ENCODE measurements at regions not wholly inside any gene's neighbourhood (a gene's known extent, or its start where the extent isn't known, plus 50 kb on each side); places are given as distances from the start of the nearest gene placed in this dataset.

GRCh38 chr5:71960195-71960594 lies 147.1 kb upstream of the MAP1B start:
- DNase-seq: no peak
- no peaks in the 10 kb centered on the region for H3K27me3 Mint-ChIP-seq (ENCODE audit: unreplicated experiment)
- no peak for TF ChIP-seq CTCF (IDR thresholded peaks at IDR 0.05; ENCODE audit: partially characterized antibody, unreplicated experiment)
- no peak overlapping the region for H3K4me3 Mint-ChIP-seq (ENCODE audit: unreplicated experiment)
- H3K9me3 Mint-ChIP-seq (ENCODE audit: unreplicated experiment): peaks cover under 1% of the 10 kb centered on the region
- H3K27ac Mint-ChIP-seq (ENCODE audit: unreplicated experiment): no peak overlapping the region
- H3K36me3 Mint-ChIP-seq (ENCODE audit: unreplicated experiment): peaks cover 8% of the 10 kb centered on the region
- H3K4me1 Mint-ChIP-seq (ENCODE audit: low read depth, unreplicated experiment): peaks cover 16% of the 10 kb centered on the region

GRCh38 chr5:71961786-71962185 lies 145.5 kb upstream of the MAP1B start:
- Mint-ChIP-seq H3K9me3 (ENCODE audit: unreplicated experiment) (no peaks in the 10 kb centered on the region), H3K27me3 (ENCODE audit: unreplicated experiment) (no peaks in the 10 kb centered on the region), H3K27ac (ENCODE audit: unreplicated experiment) (no peak overlapping the region), H3K36me3 (ENCODE audit: unreplicated experiment) (peaks cover 13% of the 10 kb centered on the region), H3K4me1 (ENCODE audit: low read depth, unreplicated experiment) (peaks cover 10% of the 10 kb centered on the region), H3K4me3 (ENCODE audit: unreplicated experiment) (no peak overlapping the region)
- DNase-seq: no peak
- TF ChIP-seq CTCF (IDR thresholded peaks at IDR 0.05; ENCODE audit: partially characterized antibody, unreplicated experiment): no peak

GRCh38 chr5:71969460-71969859 lies 137.8 kb upstream of the MAP1B start:
- no peak overlapping the region for H3K27ac Mint-ChIP-seq (ENCODE audit: unreplicated experiment)
- no peak for TF ChIP-seq CTCF (IDR thresholded peaks at IDR 0.05; ENCODE audit: partially characterized antibody, unreplicated experiment)
- DNase-seq: no peak
- no peak overlapping the region for H3K4me3 Mint-ChIP-seq (ENCODE audit: unreplicated experiment)
- peaks cover 7% of the 10 kb centered on the region for H3K4me1 Mint-ChIP-seq (ENCODE audit: low read depth, unreplicated experiment)
- H3K27me3 Mint-ChIP-seq (ENCODE audit: unreplicated experiment): no peaks in the 10 kb centered on the region
- peaks cover 13% of the 10 kb centered on the region for H3K36me3 Mint-ChIP-seq (ENCODE audit: unreplicated experiment)
- H3K9me3 Mint-ChIP-seq (ENCODE audit: unreplicated experiment): no peaks in the 10 kb centered on the region

- no peak for DNase-seq
- no peaks in the 10 kb centered on the region for H3K27me3 Mint-ChIP-seq (ENCODE audit: unreplicated experiment)
- no peaks in the 10 kb centered on the region for H3K9me3 Mint-ChIP-seq (ENCODE audit: unreplicated experiment)
- no peak overlapping the region for H3K4me3 Mint-ChIP-seq (ENCODE audit: unreplicated experiment)
- H3K36me3 Mint-ChIP-seq (ENCODE audit: unreplicated experiment): peaks cover 4% of the 10 kb centered on the region
- peaks cover 7% of the 10 kb centered on the region for H3K4me1 Mint-ChIP-seq (ENCODE audit: low read depth, unreplicated experiment)
- no peak for TF ChIP-seq CTCF (IDR thresholded peaks at IDR 0.05; ENCODE audit: partially characterized antibody, unreplicated experiment)
- H3K27ac Mint-ChIP-seq (ENCODE audit: unreplicated experiment): no peak overlapping the region
Measured at GRCh38 chr5:71971862-71972261, 135.4 kb upstream of the MAP1B start.

GRCh38 chr5:71972777-71973473 lies 134.3 kb upstream of the MAP1B start:
- no peaks in the 10 kb centered on the region for H3K27me3 Mint-ChIP-seq (ENCODE audit: unreplicated experiment)
- H3K4me1 Mint-ChIP-seq (ENCODE audit: low read depth, unreplicated experiment): peaks cover 11% of the 10 kb centered on the region
- H3K4me3 Mint-ChIP-seq (ENCODE audit: unreplicated experiment): no peak overlapping the region
- no peak overlapping the region for H3K27ac Mint-ChIP-seq (ENCODE audit: unreplicated experiment)
- no peak for DNase-seq
- peaks cover 4% of the 10 kb centered on the region for H3K36me3 Mint-ChIP-seq (ENCODE audit: unreplicated experiment)
- TF ChIP-seq CTCF (IDR thresholded peaks at IDR 0.05; ENCODE audit: partially characterized antibody, unreplicated experiment): no peak
- no peaks in the 10 kb centered on the region for H3K9me3 Mint-ChIP-seq (ENCODE audit: unreplicated experiment)

All from glutamatergic neuron (in vitro differentiated cells).